Right atrium auricular region (tissue), 2 donors: ENCODE measurements at regions not wholly inside any gene's neighbourhood (a gene's known extent, or its start where the extent isn't known, plus 50 kb on each side); places are given as distances from the start of the nearest gene placed in this dataset.

Experiments used
- DNase-seq: peaks from one replicate; pipeline ENCODE4 v3.0.0-alpha.2; 2019; ENCODE audit warnings: low spot score
- H3K27ac ChIP-seq, 2 donors: fragments of 200-600 bp; sonication (generic); 1 replicate in 1 of 2; 2 replicates in 1 of 2; pipeline ENCODE4 v1.5.1; 2016 to 2019
- H3K27me3 ChIP-seq, 2 donors: fragments of 200-600 bp; sonication (generic); one replicate each; pipeline versions ENCODE4 v1.5.1 to v1.6.0; 2017 to 2019
- H3K36me3 ChIP-seq: fragments of 200-600 bp; sonication (generic); one replicate; pipeline ENCODE4 v1.5.1; 2016
- H3K4me1 ChIP-seq, 2 donors: fragments of 200-600 bp; sonication (generic); one replicate each; pipeline versions ENCODE4 v1.5.1 to v1.6.0; 2017 to 2019
- H3K4me3 ChIP-seq, 2 donors: fragments of 200-600 bp; sonication (generic); 1 replicate in 1 of 2; 2 replicates in 1 of 2; pipeline ENCODE4 v1.5.1; 2017 to 2019; ENCODE audit warnings: mild to moderate bottlenecking in 1 of 2, moderate library complexity in 1 of 2
- H3K9me3 ChIP-seq, 2 donors: fragments of 200-600 bp; sonication (generic); one replicate each; pipeline ENCODE4 v1.5.1; 2019
- TF ChIP-seq, protein P1 (sequence below), 2 donors: fragments of 200-600 bp; sonication (generic); IDR thresholded peaks; one replicate each; pipeline ENCODE4 v1.5.1; 2019; ENCODE audit warnings: antibody characterized with exemption in 2 of 2

DNA sequence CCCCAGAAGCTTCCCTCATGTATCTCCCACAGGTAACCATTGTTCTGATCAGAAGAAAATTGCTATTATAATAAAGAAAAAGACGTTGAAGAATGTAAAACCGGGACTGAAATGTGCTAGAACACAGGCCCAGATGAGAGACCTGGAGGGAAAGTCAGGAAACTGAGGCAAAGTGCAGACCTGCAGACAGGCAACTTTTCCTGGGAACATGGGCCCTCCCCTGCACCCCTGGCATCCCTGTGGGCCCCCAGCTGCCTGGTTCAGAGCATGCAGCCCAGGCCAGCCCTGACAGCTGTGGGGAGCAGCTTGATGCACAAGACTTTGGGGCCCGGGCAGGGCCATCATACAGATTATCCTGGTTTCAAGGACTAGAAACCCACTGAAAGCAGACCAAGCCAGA, 212.2 kb downstream of the CDC5L start:
- Histone ChIP-seq H3K4me1 (peaks cover 0 to 4% of the 10 kb centered on the region in 2 donors), H3K9me3 (peaks cover 0 to 15% of the 10 kb centered on the region in 2 donors), H3K36me3 (no peaks in the 10 kb centered on the region), H3K27me3 (no peaks in the 10 kb centered on the region), H3K27ac (no peak overlapping the region), H3K4me3 (no peak overlapping the region)
- peak; percentile 47 for DNase-seq
- TF ChIP-seq, protein P1, sequence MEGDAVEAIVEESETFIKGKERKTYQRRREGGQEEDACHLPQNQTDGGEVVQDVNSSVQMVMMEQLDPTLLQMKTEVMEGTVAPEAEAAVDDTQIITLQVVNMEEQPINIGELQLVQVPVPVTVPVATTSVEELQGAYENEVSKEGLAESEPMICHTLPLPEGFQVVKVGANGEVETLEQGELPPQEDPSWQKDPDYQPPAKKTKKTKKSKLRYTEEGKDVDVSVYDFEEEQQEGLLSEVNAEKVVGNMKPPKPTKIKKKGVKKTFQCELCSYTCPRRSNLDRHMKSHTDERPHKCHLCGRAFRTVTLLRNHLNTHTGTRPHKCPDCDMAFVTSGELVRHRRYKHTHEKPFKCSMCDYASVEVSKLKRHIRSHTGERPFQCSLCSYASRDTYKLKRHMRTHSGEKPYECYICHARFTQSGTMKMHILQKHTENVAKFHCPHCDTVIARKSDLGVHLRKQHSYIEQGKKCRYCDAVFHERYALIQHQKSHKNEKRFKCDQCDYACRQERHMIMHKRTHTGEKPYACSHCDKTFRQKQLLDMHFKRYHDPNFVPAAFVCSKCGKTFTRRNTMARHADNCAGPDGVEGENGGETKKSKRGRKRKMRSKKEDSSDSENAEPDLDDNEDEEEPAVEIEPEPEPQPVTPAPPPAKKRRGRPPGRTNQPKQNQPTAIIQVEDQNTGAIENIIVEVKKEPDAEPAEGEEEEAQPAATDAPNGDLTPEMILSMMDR (IDR thresholded peaks at IDR 0.05), result no peak

DNA sequence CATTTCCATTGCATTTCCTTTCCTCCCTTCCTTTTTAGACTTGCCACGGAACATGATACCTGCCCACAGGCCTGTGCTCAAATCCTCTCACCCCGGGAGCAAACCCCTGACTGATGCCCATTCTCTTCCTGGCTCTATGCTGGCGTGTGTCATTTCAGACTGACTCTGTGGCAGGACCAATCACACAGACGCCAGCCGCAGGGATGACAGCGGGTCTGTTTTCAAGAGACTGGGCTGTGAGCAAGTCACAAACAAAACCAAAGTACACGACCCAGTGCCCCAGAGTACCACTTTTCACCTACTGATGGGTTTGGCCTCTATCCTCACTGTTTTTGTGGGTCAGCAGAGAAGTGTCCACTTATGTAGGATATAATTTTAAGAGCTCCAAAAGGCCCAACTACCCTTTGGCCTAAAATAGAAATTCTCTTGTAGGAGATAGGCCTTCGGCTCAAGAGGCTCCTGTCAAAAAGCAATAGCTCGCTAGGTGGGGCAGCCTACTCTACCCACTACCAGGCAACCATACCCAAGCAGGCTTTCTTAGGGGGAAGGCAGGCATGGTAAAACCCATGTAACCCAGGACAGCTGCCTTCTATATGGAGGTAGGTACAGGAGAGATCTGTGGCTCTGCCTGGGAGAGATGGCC, 215.7 kb downstream of the CDC5L start:
- peak; percentile 54 for DNase-seq
- TF ChIP-seq, protein P1 (IDR thresholded peaks at IDR 0.05), result no peak
- Histone ChIP-seq H3K4me3 (no peak overlapping the region), H3K4me1 (peaks cover 0 to 4% of the 10 kb centered on the region in 2 donors), H3K27ac (no peak overlapping the region), H3K27me3 (no peaks in the 10 kb centered on the region), H3K36me3 (no peaks in the 10 kb centered on the region), H3K9me3 (no peaks in the 10 kb centered on the region)

DNA sequence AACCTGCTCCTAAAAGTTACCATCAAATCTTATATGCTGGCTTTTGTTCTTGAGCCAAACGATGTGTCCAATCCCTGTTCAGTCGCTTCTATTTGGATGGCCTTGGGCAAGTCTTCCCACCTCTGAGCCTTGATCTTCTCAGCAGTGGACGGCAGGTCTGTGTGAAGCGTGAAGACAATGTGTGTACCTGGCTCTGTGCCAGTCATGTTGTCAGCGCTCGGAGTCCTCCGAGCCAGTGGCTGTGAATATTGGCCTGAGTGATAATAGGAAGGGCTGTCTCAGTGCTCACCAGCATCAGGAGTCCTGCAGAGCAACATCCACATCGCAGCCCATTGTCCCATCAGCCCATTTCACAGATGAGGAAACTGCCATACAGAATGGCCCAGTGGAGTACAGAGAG, 219.0 kb downstream of the CDC5L start:
- DNase-seq, result no peak
- Histone ChIP-seq H3K9me3 (no peaks in the 10 kb centered on the region), H3K27ac (no peak overlapping the region), H3K36me3 (no peaks in the 10 kb centered on the region), H3K4me3 (no peak overlapping the region), H3K27me3 (no peaks in the 10 kb centered on the region), H3K4me1 (peaks cover 0 to 4% of the 10 kb centered on the region in 2 donors)
- TF ChIP-seq, protein P1 (IDR thresholded peaks at IDR 0.05), result no peak

DNA sequence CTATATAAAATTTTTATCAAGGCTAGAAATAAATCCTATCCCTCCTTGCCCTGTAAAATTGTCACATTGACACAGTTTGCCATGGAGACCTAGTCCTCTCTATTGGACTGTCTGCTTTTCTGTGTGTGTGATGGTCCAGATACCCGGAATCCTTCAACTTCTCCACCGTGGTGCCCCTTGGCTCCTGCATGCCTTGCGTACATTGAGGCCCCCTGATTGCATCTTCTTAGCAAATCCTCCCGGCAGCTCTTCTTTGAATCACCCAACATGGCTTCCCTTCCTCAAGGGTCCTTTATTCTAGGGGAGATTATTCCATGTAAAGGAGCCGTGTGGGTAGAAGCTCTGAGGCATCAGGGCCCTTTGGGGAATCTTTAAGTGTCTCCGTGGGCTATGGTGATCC, 219.5 kb downstream of the CDC5L start:
- TF ChIP-seq, protein P1 (IDR thresholded peaks at IDR 0.05), result no peak
- DNase-seq, result no peak
- no peaks in the 10 kb centered on the region for H3K9me3 ChIP-seq
- no peak overlapping the region for H3K4me3 ChIP-seq
- no peak overlapping the region for H3K27ac ChIP-seq
- H3K36me3 ChIP-seq, result no peaks in the 10 kb centered on the region
- H3K4me1 ChIP-seq, result peaks cover 0 to 4% of the 10 kb centered on the region in 2 donors
- H3K27me3 ChIP-seq, result no peaks in the 10 kb centered on the region

DNA sequence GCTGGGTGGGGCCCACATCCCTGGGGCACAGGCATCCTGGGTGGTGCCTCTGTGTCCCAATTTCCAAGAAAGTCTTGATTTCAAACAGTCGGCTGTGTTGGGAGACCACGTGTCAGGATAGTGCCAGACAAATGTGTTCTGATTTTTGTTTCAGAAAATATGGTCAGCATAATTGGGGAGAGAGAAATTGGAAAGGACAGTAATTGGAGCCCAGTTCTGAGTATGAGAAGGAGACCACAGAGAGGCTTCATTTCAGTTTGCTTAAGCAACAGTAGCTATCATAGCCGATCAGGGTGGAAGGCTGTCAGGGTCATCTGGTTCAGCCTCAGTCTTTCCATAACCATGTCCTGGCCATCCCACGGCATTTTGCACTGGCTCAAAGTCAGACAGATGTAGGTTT, 220.7 kb downstream of the CDC5L start:
- Histone ChIP-seq H3K9me3 (no peaks in the 10 kb centered on the region), H3K4me3 (no peak overlapping the region), H3K36me3 (no peaks in the 10 kb centered on the region), H3K27me3 (no peaks in the 10 kb centered on the region), H3K4me1 (peaks cover 0 to 3% of the 10 kb centered on the region in 2 donors), H3K27ac (no peak overlapping the region)
- TF ChIP-seq, protein P1 (IDR thresholded peaks at IDR 0.05), result no peak
- no peak for DNase-seq

DNA sequence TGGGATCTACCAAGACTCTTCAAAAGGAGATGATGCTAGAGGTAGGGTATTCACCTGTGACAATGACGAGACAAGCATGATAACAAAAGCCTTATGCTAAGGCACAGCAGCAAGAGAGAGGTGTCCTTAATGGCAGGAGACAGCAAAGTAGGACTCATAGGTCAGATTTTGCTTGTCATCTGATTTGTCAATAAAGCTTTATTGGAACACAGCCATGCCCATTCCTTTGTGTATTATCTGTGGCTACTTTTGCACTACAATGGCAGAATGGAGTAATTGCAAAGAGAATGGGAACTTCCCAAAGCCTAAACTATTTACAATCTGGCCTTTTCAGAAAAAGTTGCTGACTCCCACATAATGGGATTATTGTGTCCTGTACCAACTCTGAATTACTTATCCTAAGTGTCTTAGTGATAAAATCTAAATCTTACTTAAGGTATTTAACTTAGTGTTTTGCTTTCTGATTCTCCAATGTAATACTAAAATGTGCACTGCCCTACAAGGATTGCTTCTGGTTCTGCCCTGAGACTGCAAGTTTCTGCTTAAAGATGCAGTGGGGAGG, 221.6 kb downstream of the CDC5L start:
- no peak for DNase-seq
- Histone ChIP-seq H3K4me3 (no peak overlapping the region), H3K4me1 (no peaks in the 10 kb centered on the region), H3K27ac (no peak overlapping the region), H3K36me3 (no peaks in the 10 kb centered on the region), H3K9me3 (no peaks in the 10 kb centered on the region), H3K27me3 (no peaks in the 10 kb centered on the region)
- TF ChIP-seq, protein P1 (IDR thresholded peaks at IDR 0.05), result no peak
